AG04449 (cell line): ENCODE measurements at regions not wholly inside any gene's neighbourhood (a gene's known extent, or its start where the extent isn't known, plus 50 kb on each side); places are given as distances from the start of the nearest gene placed in this dataset.
"Not testable (repeated sequence)": the region's sequence is repeated elsewhere in the genome, so short reads cannot be mapped to it uniquely, and the experiment has no call there.

ENCODE experiments used
- CTCF ChIA-PET: fragments of 350-600 bp; formaldehyde crosslinking; extraction: SDS; loops from one replicate; lab custom pipeline; 2021; ENCODE audit warnings: antibody characterized with exemption; lab: Yijun Ruan, JAX
- POLR2A ChIA-PET: fragments of 400-600, 350-600 bp; formaldehyde crosslinking; extraction: SDS; loops from one replicate; lab custom pipeline; 2020; ENCODE audit warnings: antibody characterized with exemption, inconsistent platforms; lab: Yijun Ruan, JAX
- DNase-seq: peaks from one replicate; pipeline ENCODE4 v3.0.0-alpha.2; 2010; ENCODE audit warnings: low read depth, low spot score
- H3K4me3 ChIP-seq: 2 replicates; pipeline ENCODE4 v1.5.1; 2011; ENCODE audit warnings: low read depth, mild to moderate bottlenecking, control low read depth, low read length
- CTCF ChIP-seq: IDR thresholded peaks from one replicate; pipeline ENCODE4 v1.5.1; 2011; ENCODE audit warnings: mild to moderate bottlenecking, moderate library complexity, low read length, control low read depth, inconsistent platforms; ENCODE audit not compliant: insufficient read depth; ENCODE audit errors: missing control alignments

- H3K4me3 ChIP-seq, result no peak overlapping the region
- CTCF ChIA-PET, result no interaction called here
- POLR2A ChIA-PET, result no interaction called here
- no peak for DNase-seq
- TF ChIP-seq CTCF, result no peak
These were observed 644.7 kb upstream of the DPP6 start for GRCh38 chr7:153407291-153408046.

DNA sequence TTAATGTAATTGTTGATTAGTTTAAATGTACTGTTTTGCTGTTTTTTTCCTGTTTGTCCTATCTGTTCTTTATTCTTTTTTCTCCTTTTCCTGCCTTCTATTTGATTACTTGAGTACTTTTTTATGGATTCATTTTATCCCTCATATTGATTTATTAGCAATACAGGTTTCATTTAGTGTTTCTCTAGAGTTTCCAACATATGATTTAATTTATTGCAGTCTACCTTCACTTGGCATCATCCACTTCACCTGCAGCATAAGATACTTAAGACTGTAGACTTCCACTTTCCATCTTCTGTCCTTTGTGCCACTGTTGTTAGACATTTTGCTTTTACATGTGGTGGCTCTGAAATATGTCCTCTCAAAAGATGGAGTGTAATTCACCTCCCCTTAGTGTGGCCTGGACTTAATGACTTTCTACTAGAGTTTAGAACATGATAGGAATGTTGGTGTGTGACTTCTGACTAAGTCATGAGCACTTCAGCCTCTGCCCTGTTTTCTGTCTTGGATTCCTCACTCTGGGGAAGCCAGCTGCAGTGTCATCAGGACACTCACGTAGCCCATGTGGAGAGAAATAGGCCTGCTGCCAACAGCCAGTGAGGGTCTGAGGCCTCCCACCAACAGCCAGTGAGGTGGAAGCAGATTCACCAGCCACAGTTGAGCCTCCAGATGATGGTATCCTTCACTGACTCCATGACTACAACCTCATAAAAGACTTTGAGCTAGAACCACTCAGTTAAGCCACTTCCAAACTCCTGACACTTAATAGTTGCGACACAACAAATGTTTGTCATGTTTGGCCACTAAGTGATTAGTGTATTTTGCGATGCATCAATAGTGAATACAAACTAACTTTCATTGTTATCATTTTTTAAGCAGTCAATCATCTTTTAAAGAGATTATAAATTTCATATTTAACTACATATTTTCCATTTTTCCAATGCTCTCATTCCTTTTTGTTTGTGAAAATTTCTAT is 643.5 kb upstream of the DPP6 start:
- DNase-seq, result no peak
- H3K4me3 ChIP-seq, result no peak overlapping the region
- TF ChIP-seq CTCF, result no peak
- CTCF ChIA-PET, result no interaction called here
- POLR2A ChIA-PET, result no interaction called here

DNA sequence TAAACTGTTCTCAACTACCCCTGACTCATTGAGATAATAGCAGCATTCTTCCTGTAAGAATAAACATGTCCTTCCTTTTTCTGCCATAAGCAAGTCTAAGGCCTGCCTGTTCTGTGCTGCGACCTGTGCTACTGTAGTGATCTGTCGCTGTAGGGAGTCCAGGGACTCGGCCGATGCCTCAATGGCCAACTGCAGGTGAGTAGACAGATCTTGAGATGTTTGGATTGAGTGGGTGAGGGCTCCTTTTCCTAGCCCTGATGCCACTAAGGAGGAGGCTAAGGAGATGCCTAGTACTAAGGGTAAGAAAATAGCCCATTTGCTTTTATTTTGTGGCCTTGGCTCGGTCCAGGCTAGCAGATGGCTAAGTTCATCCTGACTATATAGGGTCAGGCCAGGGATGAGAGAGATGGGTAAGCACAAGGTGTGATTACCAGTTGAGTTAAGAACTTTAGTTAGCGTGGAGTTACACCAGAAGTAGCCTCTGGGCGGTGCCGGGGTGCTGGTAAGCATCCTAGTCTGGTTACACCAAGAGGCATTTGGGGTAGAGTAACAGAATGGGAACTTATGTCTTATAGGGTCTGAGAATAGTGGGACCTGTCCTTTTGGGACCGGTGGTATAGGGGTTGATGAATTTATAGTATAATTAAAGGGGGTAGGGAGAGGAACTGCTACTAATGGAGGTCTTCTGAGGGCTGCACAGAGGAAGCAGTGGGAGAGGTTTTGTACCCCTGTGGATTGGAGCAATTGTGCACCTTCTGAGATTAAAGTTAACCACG is 642.4 kb upstream of the DPP6 start:
- CTCF ChIA-PET, POLR2A ChIA-PET: not testable (repeated sequence)

DNA sequence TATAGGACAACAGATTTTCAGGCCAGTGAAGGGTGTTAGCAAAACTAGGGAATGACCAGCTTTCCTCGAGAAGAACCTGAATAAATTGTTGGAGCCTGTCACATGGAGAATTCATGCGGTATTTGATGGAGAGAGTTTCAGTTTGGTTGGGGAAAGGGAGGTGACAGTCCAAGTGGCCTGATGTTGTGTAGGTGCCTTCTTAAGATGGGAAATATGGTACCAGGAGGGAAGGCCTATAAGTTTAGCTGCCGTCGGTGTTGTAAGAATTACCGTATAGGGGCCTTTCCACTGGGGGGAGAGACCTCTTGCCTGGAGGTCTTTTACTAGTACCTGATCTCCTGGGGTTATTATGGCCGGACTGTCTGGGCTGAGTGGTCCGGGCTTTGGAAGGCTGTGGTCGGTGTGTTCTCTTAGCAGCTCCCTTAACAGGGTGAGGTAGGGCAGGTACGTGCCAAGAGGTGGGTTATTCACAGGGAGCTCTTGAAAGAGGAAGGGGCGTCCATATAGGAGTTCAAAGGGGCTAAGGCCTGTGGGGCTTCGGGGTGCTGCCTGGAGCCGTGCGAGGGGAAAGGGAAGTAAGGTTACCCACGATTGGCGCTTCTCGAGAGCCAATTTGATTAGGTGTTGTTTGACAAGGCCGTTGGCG is 641.1 kb upstream of the DPP6 start:
- DNase-seq, POLR2A ChIA-PET, H3K4me3 ChIP-seq, CTCF ChIA-PET: not testable (repeated sequence)

More for the DNA sequence above, 642.4 kb upstream of the DPP6 start:
- not testable (repeated sequence) for H3K4me3 ChIP-seq, DNase-seq

GRCh38 chr7:153412114-153412823 is 639.9 kb upstream of the DPP6 start:
- CTCF ChIA-PET, DNase-seq, H3K4me3 ChIP-seq, POLR2A ChIA-PET: not testable (repeated sequence)

GRCh38 chr7:153412824-153413198 is 639.4 kb upstream of the DPP6 start:
- CTCF ChIA-PET, H3K4me3 ChIP-seq, DNase-seq, POLR2A ChIA-PET: not testable (repeated sequence)

DNA sequence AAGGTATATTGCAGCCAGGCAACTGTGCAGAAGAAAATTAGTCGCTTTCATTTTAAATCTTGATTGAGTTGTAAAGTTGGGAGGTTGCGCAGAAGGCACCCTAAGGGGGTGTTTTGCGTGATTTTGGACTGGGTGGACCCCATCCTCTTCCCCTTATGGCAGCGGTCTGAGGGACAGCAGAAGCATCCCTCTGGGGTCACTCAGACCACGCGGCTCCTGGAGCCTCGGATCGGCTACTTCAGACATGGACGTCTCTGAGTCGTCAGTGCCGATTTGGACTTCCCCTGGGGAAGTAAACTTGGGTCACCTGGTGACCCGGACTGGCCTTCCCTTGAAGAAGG is 639.0 kb upstream of the DPP6 start:
- no peak for TF ChIP-seq CTCF
- no peak for DNase-seq
- no peak overlapping the region for H3K4me3 ChIP-seq
- ChIA-PET CTCF (no interaction called here), POLR2A (no interaction called here)
